GM12865 (cell line): ENCODE measurements at regions not wholly inside any gene's neighbourhood (a gene's known extent, or its start where the extent isn't known, plus 50 kb on each side); places are given as distances from the start of the nearest gene placed in this dataset.
"Not testable (repeated sequence)": the region's sequence is repeated elsewhere in the genome, so short reads cannot be mapped to it uniquely, and the experiment has no call there.

Experiments used
- DNase-seq: peaks from one replicate; pipeline ENCODE4 v3.0.0; 2010; ENCODE audit warnings: low read depth
- H3K4me3 ChIP-seq: 2 replicates; pipeline ENCODE4 v1.5.1; 2011; ENCODE audit warnings: mild to moderate bottlenecking, low read depth, low read length, control low read depth
- TF ChIP-seq, protein P1 (sequence below): IDR thresholded peaks from 2 replicates; pipeline ENCODE4 v1.5.1; 2011; ENCODE audit warnings: low read length, control low read depth, low read depth, inconsistent platforms; ENCODE audit not compliant: insufficient read depth; ENCODE audit errors: missing control alignments

DNA sequence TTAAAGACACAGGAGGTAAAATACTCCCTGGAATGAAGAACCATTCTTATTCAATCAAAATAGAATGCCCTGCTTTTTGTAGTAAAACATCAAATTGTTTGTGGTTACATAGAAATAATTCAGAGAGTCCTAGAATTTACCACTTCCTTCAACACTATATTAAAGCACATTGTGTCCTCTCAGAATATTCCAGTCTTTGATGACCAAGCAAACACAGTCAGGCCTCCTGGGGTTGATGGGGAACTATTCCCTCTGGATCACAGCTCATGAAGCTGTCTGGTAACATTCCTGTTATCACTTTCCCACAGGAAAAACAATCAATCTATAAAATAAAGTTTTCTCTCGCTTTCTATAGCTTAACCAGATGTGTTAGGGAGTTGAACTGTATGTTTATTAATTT, 389.3 kb downstream of the KCNA4 start:
- TF ChIP-seq, protein P1, sequence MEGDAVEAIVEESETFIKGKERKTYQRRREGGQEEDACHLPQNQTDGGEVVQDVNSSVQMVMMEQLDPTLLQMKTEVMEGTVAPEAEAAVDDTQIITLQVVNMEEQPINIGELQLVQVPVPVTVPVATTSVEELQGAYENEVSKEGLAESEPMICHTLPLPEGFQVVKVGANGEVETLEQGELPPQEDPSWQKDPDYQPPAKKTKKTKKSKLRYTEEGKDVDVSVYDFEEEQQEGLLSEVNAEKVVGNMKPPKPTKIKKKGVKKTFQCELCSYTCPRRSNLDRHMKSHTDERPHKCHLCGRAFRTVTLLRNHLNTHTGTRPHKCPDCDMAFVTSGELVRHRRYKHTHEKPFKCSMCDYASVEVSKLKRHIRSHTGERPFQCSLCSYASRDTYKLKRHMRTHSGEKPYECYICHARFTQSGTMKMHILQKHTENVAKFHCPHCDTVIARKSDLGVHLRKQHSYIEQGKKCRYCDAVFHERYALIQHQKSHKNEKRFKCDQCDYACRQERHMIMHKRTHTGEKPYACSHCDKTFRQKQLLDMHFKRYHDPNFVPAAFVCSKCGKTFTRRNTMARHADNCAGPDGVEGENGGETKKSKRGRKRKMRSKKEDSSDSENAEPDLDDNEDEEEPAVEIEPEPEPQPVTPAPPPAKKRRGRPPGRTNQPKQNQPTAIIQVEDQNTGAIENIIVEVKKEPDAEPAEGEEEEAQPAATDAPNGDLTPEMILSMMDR = no peak
- DNase-seq = no peak
- H3K4me3 ChIP-seq = no peak overlapping the region

- TF ChIP-seq, protein P1 = no peak
- no peak overlapping the region for H3K4me3 ChIP-seq
- DNase-seq = no peak
Observed at GRCh38 chr11:29623144-29623722, 393.6 kb downstream of the KCNA4 start.

GRCh38 chr11:29616611-29617010, 400.2 kb downstream of the KCNA4 start:
- TF ChIP-seq, protein P1 = no peak
- H3K4me3 ChIP-seq = no peak overlapping the region
- DNase-seq = no peak

- no peak overlapping the region for H3K4me3 ChIP-seq
- DNase-seq = no peak
- TF ChIP-seq, protein P1 = no peak
Observed at GRCh38 chr11:29612423-29612822, 404.4 kb downstream of the KCNA4 start.

- TF ChIP-seq, protein P1 = no peak
- no peak for DNase-seq
- H3K4me3 ChIP-seq = no peak overlapping the region
Observed at GRCh38 chr11:29606330-29607031, 410.3 kb downstream of the KCNA4 start.

DNA sequence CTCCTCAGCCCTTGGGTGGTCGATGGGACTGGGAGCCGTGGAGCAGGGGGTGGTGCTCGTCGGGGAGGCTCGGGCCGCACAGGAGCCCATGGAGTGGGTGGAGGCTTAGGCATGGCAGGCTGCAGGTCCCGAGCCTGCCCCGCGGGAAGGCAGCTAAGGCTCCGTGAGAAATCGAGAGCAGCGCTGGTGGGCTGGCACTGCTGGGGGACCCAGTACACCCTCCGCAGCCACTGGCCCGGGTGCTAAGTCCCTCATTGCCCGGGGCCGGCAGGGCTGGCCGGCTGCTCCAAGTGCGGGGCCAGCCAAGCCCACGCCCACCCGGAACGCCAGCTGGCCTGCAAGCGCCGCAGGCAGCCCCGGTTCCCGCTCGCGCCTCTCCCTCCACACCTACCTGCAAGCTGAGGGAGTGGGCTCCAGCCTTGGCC, 416.7 kb downstream of the KCNA4 start:
- not testable (repeated sequence) for DNase-seq, H3K4me3 ChIP-seq

DNA sequence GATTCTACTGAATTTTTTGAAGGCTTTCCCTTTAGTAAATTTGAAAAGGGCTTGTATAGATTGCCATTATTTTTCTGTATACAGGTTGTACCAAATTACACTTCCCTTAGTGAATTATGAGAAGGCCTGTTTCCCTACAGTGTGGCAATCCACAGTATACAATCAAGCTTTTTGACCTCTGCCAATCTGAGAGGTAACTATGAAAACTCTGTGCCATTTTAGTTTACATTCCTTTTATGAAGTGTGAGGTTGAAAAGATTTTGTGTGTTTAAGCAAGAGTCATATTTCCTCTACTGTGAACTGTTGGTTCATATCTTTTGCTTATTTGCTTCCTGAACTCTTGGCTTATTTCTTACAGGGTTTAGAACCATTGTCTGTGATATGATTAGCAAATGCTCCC, 432.5 kb downstream of the KCNA4 start:
- TF ChIP-seq, protein P1 = no peak
- no peak for DNase-seq
- no peak overlapping the region for H3K4me3 ChIP-seq
